RPMI7951 (cell line): ENCODE measurements at regions not wholly inside any gene's neighbourhood (a gene's known extent, or its start where the extent isn't known, plus 50 kb on each side); places are given as distances from the start of the nearest gene placed in this dataset.

Experiments
- DNase-seq: peaks from one replicate; pipeline ENCODE4 v3.0.0-alpha.2; 2012; ENCODE audit warnings: low read depth

- DNase-seq = no peak
Measured at GRCh38 chr10:53749439-53749838, 976.9 kb upstream of the MBL2 start.

- DNase-seq = no peak
Measured at GRCh38 chr10:53748319-53748718, 975.7 kb upstream of the MBL2 start.

GRCh38 chr10:53744746-53745145 is 972.2 kb upstream of the MBL2 start:
- no peak for DNase-seq

GRCh38 chr10:53744176-53744575 is 971.6 kb upstream of the MBL2 start:
- no peak for DNase-seq

GRCh38 chr10:53737132-53737531 is 964.5 kb upstream of the MBL2 start:
- DNase-seq = no peak

- no peak for DNase-seq
Measured at GRCh38 chr10:53726921-53727320, 954.3 kb upstream of the MBL2 start.

GRCh38 chr10:53724581-53724980 is 952.0 kb upstream of the MBL2 start:
- DNase-seq = no peak

GRCh38 chr10:53719658-53720057 is 947.1 kb upstream of the MBL2 start:
- DNase-seq = no peak

GRCh38 chr10:53716156-53716555 is 943.6 kb upstream of the MBL2 start:
- no peak for DNase-seq

GRCh38 chr10:53713431-53713830 is 940.8 kb upstream of the MBL2 start:
- DNase-seq = no peak

- DNase-seq = no peak
Measured at GRCh38 chr10:53702489-53702888, 929.9 kb upstream of the MBL2 start.

GRCh38 chr10:53701213-53701612 is 928.6 kb upstream of the MBL2 start:
- DNase-seq = no peak

GRCh38 chr10:53700278-53700677 is 927.7 kb upstream of the MBL2 start:
- DNase-seq = no peak

GRCh38 chr10:53699684-53700083 is 927.1 kb upstream of the MBL2 start:
- DNase-seq = no peak

GRCh38 chr10:53699231-53699630 is 926.6 kb upstream of the MBL2 start:
- DNase-seq = no peak

GRCh38 chr10:53697038-53697437 is 924.5 kb upstream of the MBL2 start:
- DNase-seq = no peak

- DNase-seq = no peak
Measured at GRCh38 chr10:53690524-53691240, 918.1 kb upstream of the MBL2 start.

- DNase-seq = no peak
Measured at GRCh38 chr10:53687800-53688199, 915.2 kb upstream of the MBL2 start.

- no peak for DNase-seq
Measured at GRCh38 chr10:53682885-53683284, 910.3 kb upstream of the MBL2 start.

GRCh38 chr10:53682458-53682857 is 909.9 kb upstream of the MBL2 start:
- no peak for DNase-seq

GRCh38 chr10:53679666-53680065 is 907.1 kb upstream of the MBL2 start:
- no peak for DNase-seq

- DNase-seq = no peak
Measured at GRCh38 chr10:53675177-53675576, 902.6 kb upstream of the MBL2 start.

- DNase-seq = no peak
Measured at GRCh38 chr10:53667063-53667462, 894.5 kb upstream of the MBL2 start.

- no peak for DNase-seq
Measured at GRCh38 chr10:53664282-53665019, 891.9 kb upstream of the MBL2 start.
